ENCODE measurements at regions not wholly inside any gene's neighbourhood (a gene's known extent, or its start where the extent isn't known, plus 50 kb on each side); places are given as distances from the start of the nearest gene placed in this dataset.

GRCh38 chr14:66322564-66322963, 163.6 kb upstream of the CCDC196 start:
- no peak for TF ChIP-seq CTCF (IDR thresholded peaks at IDR 0.05; ENCODE audit: low read length)
- TF ChIP-seq EZH2 (optimal IDR thresholded peaks at IDR 0.05; ENCODE audit: low read depth, low read length), result no peak
- TF ChIP-seq EZH2phosphoT487 (IDR thresholded peaks at IDR 0.05; ENCODE audit: low read length), result no peak
